ENCODE measurements at regions not wholly inside any gene's neighbourhood (a gene's known extent, or its start where the extent isn't known, plus 50 kb on each side); places are given as distances from the start of the nearest gene placed in this dataset.
A peak's percentile ranks its signal among the peaks of the same experiment; 100 is the strongest.
"Not testable (repeated sequence)": the region's sequence is repeated elsewhere in the genome, so short reads cannot be mapped to it uniquely, and the experiment has no call there.

GRCh38 chr4:78707793-78708192, 68.4 kb upstream of the BMP2K start:
- 63 to 82% methylated on average over 3 to 4 of the region's 5 CpGs for WGBS, 2 experiments (ENCODE audit: insufficient coverage in 2 of 2)
- H3K4me1 ChIP-seq (ENCODE audit: control insufficient read depth, insufficient read depth, low read length, poor library complexity, severe bottlenecking), result no peaks in the 10 kb centered on the region
- H3K36me3 ChIP-seq (ENCODE audit: control insufficient read depth, insufficient read depth, low read length), result no peaks in the 10 kb centered on the region
- H3K4me3 ChIP-seq (ENCODE audit: extremely low read depth, insufficient read depth, low read length, poor library complexity, severe bottlenecking), result no peak overlapping the region
- H3K27ac ChIP-seq (ENCODE audit: low read depth, low read length, severe bottlenecking), result no peak overlapping the region
- H3K9me3 ChIP-seq (ENCODE audit: control insufficient read depth, low read length), result peaks cover 12% of the 10 kb centered on the region

- Histone ChIP-seq H3K36me3 (ENCODE audit: control insufficient read depth, insufficient read depth, low read length) (no peaks in the 10 kb centered on the region), H3K27ac (ENCODE audit: low read depth, low read length, severe bottlenecking) (no peak overlapping the region), H3K4me1 (ENCODE audit: control insufficient read depth, insufficient read depth, low read length, poor library complexity, severe bottlenecking) (peaks cover 6% of the 10 kb centered on the region), H3K4me3 (ENCODE audit: extremely low read depth, insufficient read depth, low read length, poor library complexity, severe bottlenecking) (no peak overlapping the region), H3K9me3 (ENCODE audit: control insufficient read depth, low read length) (peaks cover 3% of the 10 kb centered on the region)
These were observed 65.6 kb upstream of the BMP2K start for GRCh38 chr4:78710536-78710935.

GRCh38 chr4:78711676-78712075, 64.5 kb upstream of the BMP2K start:
- no peaks in the 10 kb centered on the region for H3K36me3 ChIP-seq (ENCODE audit: control insufficient read depth, insufficient read depth, low read length)
- no peak overlapping the region for H3K4me3 ChIP-seq (ENCODE audit: extremely low read depth, insufficient read depth, low read length, poor library complexity, severe bottlenecking)
- peaks cover 6% of the 10 kb centered on the region for H3K4me1 ChIP-seq (ENCODE audit: control insufficient read depth, insufficient read depth, low read length, poor library complexity, severe bottlenecking)
- 93 to 96% methylated on average over 2 of the region's 3 CpGs for WGBS, 2 experiments (ENCODE audit: insufficient coverage in 2 of 2)
- H3K9me3 ChIP-seq (ENCODE audit: control insufficient read depth, low read length), result peaks cover 3% of the 10 kb centered on the region
- H3K27ac ChIP-seq (ENCODE audit: low read depth, low read length, severe bottlenecking), result no peak overlapping the region

GRCh38 chr4:78714598-78714997, 61.6 kb upstream of the BMP2K start:
- WGBS, 2 experiments (ENCODE audit: insufficient coverage in 2 of 2), result 100% methylated on average over 1 of the region's 4 CpGs; no CpG with 5 or more reads in 1 of the 2 experiments
- H3K27ac ChIP-seq (ENCODE audit: low read depth, low read length, severe bottlenecking); H3K36me3 ChIP-seq (ENCODE audit: control insufficient read depth, insufficient read depth, low read length); H3K4me3 ChIP-seq (ENCODE audit: extremely low read depth, insufficient read depth, low read length, poor library complexity, severe bottlenecking); H3K9me3 ChIP-seq (ENCODE audit: control insufficient read depth, low read length); H3K4me1 ChIP-seq (ENCODE audit: control insufficient read depth, insufficient read depth, low read length, poor library complexity, severe bottlenecking): not testable (repeated sequence)

- H3K27ac ChIP-seq (ENCODE audit: low read depth, low read length, severe bottlenecking); H3K4me3 ChIP-seq (ENCODE audit: extremely low read depth, insufficient read depth, low read length, poor library complexity, severe bottlenecking); H3K9me3 ChIP-seq (ENCODE audit: control insufficient read depth, low read length); H3K4me1 ChIP-seq (ENCODE audit: control insufficient read depth, insufficient read depth, low read length, poor library complexity, severe bottlenecking); H3K36me3 ChIP-seq (ENCODE audit: control insufficient read depth, insufficient read depth, low read length): not testable (repeated sequence)
- WGBS, 2 experiments (ENCODE audit: insufficient coverage in 2 of 2), result 83 to 100% methylated on average over 1 to 2 of the region's 6 CpGs
These were observed 60.8 kb upstream of the BMP2K start for GRCh38 chr4:78715372-78715771.

GRCh38 chr4:78717712-78718111, 58.4 kb upstream of the BMP2K start:
- WGBS, 2 experiments (ENCODE audit: insufficient coverage in 2 of 2), result 86 to 87% methylated on average over 4 to 6 of the region's 8 CpGs
- not testable (repeated sequence) for H3K4me3 ChIP-seq (ENCODE audit: extremely low read depth, insufficient read depth, low read length, poor library complexity, severe bottlenecking); H3K9me3 ChIP-seq (ENCODE audit: control insufficient read depth, low read length); H3K36me3 ChIP-seq (ENCODE audit: control insufficient read depth, insufficient read depth, low read length); H3K27ac ChIP-seq (ENCODE audit: low read depth, low read length, severe bottlenecking)
- H3K4me1 ChIP-seq (ENCODE audit: control insufficient read depth, insufficient read depth, low read length, poor library complexity, severe bottlenecking), result peaks cover 22% of the 10 kb centered on the region

GRCh38 chr4:78720204-78720603, 55.9 kb upstream of the BMP2K start:
- WGBS, 2 experiments (ENCODE audit: insufficient coverage in 2 of 2), result 94% methylated on average over 2 to 3 of the region's 3 CpGs
- no peak overlapping the region for H3K4me3 ChIP-seq (ENCODE audit: extremely low read depth, insufficient read depth, low read length, poor library complexity, severe bottlenecking)
- H3K9me3 ChIP-seq (ENCODE audit: control insufficient read depth, low read length), result no peaks in the 10 kb centered on the region
- no peaks in the 10 kb centered on the region for H3K36me3 ChIP-seq (ENCODE audit: control insufficient read depth, insufficient read depth, low read length)
- peaks cover 19% of the 10 kb centered on the region for H3K4me1 ChIP-seq (ENCODE audit: control insufficient read depth, insufficient read depth, low read length, poor library complexity, severe bottlenecking)
- no peak overlapping the region for H3K27ac ChIP-seq (ENCODE audit: low read depth, low read length, severe bottlenecking)

- H3K4me1 ChIP-seq (ENCODE audit: control insufficient read depth, insufficient read depth, low read length, poor library complexity, severe bottlenecking), result peaks cover 19% of the 10 kb centered on the region
- H3K9me3 ChIP-seq (ENCODE audit: control insufficient read depth, low read length), result no peaks in the 10 kb centered on the region
- WGBS, 2 experiments (ENCODE audit: insufficient coverage in 2 of 2), result 87 to 89% methylated on average over 3 to 10 of the region's 10 CpGs
- no peaks in the 10 kb centered on the region for H3K36me3 ChIP-seq (ENCODE audit: control insufficient read depth, insufficient read depth, low read length)
- H3K4me3 ChIP-seq (ENCODE audit: extremely low read depth, insufficient read depth, low read length, poor library complexity, severe bottlenecking), result no peak overlapping the region
- H3K27ac ChIP-seq (ENCODE audit: low read depth, low read length, severe bottlenecking), result no peak overlapping the region
These were observed 55.0 kb upstream of the BMP2K start for GRCh38 chr4:78720994-78721677.

- Histone ChIP-seq H3K36me3 (ENCODE audit: control insufficient read depth, insufficient read depth, low read length) (no peaks in the 10 kb centered on the region), H3K9me3 (ENCODE audit: control insufficient read depth, low read length) (no peaks in the 10 kb centered on the region), H3K4me3 (ENCODE audit: extremely low read depth, insufficient read depth, low read length, poor library complexity, severe bottlenecking) (no peak overlapping the region), H3K4me1 (ENCODE audit: control insufficient read depth, insufficient read depth, low read length, poor library complexity, severe bottlenecking) (peaks cover 19% of the 10 kb centered on the region), H3K27ac (ENCODE audit: low read depth, low read length, severe bottlenecking) (peak overlapping the region; percentile 53)
- WGBS, 2 experiments (ENCODE audit: insufficient coverage in 2 of 2), result 58 to 67% methylated on average over 1 to 4 of the region's 4 CpGs
These were observed 54.4 kb upstream of the BMP2K start for GRCh38 chr4:78721747-78722146.

- H3K36me3 ChIP-seq (ENCODE audit: control insufficient read depth, insufficient read depth, low read length), result no peaks in the 10 kb centered on the region
- H3K4me1 ChIP-seq (ENCODE audit: control insufficient read depth, insufficient read depth, low read length, poor library complexity, severe bottlenecking), result peaks cover 19% of the 10 kb centered on the region
- WGBS, 2 experiments (ENCODE audit: insufficient coverage in 2 of 2), result 88 to 100% methylated on average over 1 of the region's 5 CpGs
- no peaks in the 10 kb centered on the region for H3K9me3 ChIP-seq (ENCODE audit: control insufficient read depth, low read length)
- H3K27ac ChIP-seq (ENCODE audit: low read depth, low read length, severe bottlenecking), result peak overlapping the region; percentile 53
- no peak overlapping the region for H3K4me3 ChIP-seq (ENCODE audit: extremely low read depth, insufficient read depth, low read length, poor library complexity, severe bottlenecking)
These were observed 53.8 kb upstream of the BMP2K start for GRCh38 chr4:78722320-78722719.

GRCh38 chr4:78722878-78723277, 53.3 kb upstream of the BMP2K start:
- no peak overlapping the region for H3K4me3 ChIP-seq (ENCODE audit: extremely low read depth, insufficient read depth, low read length, poor library complexity, severe bottlenecking)
- no peaks in the 10 kb centered on the region for H3K36me3 ChIP-seq (ENCODE audit: control insufficient read depth, insufficient read depth, low read length)
- H3K9me3 ChIP-seq (ENCODE audit: control insufficient read depth, low read length), result no peaks in the 10 kb centered on the region
- peaks cover 19% of the 10 kb centered on the region for H3K4me1 ChIP-seq (ENCODE audit: control insufficient read depth, insufficient read depth, low read length, poor library complexity, severe bottlenecking)
- H3K27ac ChIP-seq (ENCODE audit: low read depth, low read length, severe bottlenecking), result no peak overlapping the region
